CD4-positive, CD25-positive, alpha-beta regulatory T cell (primary cell): ENCODE measurements at regions not wholly inside any gene's neighbourhood (a gene's known extent, or its start where the extent isn't known, plus 50 kb on each side); places are given as distances from the start of the nearest gene placed in this dataset.
A peak's percentile ranks its signal among the peaks of the same experiment; 100 is the strongest.

Experiments
- ATAC-seq, 2 donors: fragments of 150-1000 bp; cut with Tn5 transposase; one replicate each; pipeline ENCODE4 v1.10.0; 2021; ENCODE audit warnings: low read depth in 2 of 2, moderate number of reproducible peaks in 2 of 2, moderate library complexity in 1 of 2
- DNase-seq, 3 donors: peaks; one replicate each; pipeline versions ENCODE4 v3.0.0 to v3.0.0-alpha.2; 2012 to 2022; ENCODE audit warnings: mixed read lengths in 1 of 3
- H3K27ac ChIP-seq: one replicate; pipeline ENCODE4 v1.7.0; 2013; ENCODE audit warnings: mild to moderate bottlenecking, low read length; ENCODE audit not compliant: insufficient read depth, poor library complexity, severe bottlenecking
- H3K27me3 ChIP-seq: one replicate; pipeline ENCODE4 v1.7.0; 2013; ENCODE audit warnings: low read length; ENCODE audit not compliant: control insufficient read depth, insufficient read depth
- H3K36me3 ChIP-seq: one replicate; pipeline ENCODE4 v1.7.0; 2013; ENCODE audit warnings: mild to moderate bottlenecking, low read length, moderate library complexity; ENCODE audit not compliant: control insufficient read depth, insufficient read depth
- H3K4me1 ChIP-seq: 2 replicates; pipeline ENCODE4 v1.7.0; 2013; ENCODE audit warnings: mild to moderate bottlenecking, low read length; ENCODE audit not compliant: insufficient read depth, control insufficient read depth, poor library complexity, severe bottlenecking
- H3K4me3 ChIP-seq: one replicate; pipeline ENCODE4 v1.7.0; 2013; ENCODE audit warnings: low read depth, mild to moderate bottlenecking, low read length, moderate library complexity
- H3K9me3 ChIP-seq, 2 experiments: 1 replicate in 1 of 2; 2 replicates in 1 of 2; pipeline ENCODE4 v1.7.0; 2013; ENCODE audit warnings: low read length in 2 of 2, mild to moderate bottlenecking in 1 of 2, moderate library complexity in 1 of 2; ENCODE audit not compliant: control insufficient read depth in 2 of 2
- H3K27ac Mint-ChIP-seq, 3 donors: one replicate each; pipeline ENCODE4 v1.8.0; 2020 to 2022; ENCODE audit warnings: mild to moderate bottlenecking in 3 of 3, mixed read lengths in 3 of 3, moderate library complexity in 2 of 3
- H3K27me3 Mint-ChIP-seq: one replicate; pipeline ENCODE4 v1.8.0; 2022; ENCODE audit warnings: mild to moderate bottlenecking, mixed read lengths
- H3K36me3 Mint-ChIP-seq: one replicate; pipeline ENCODE4 v1.8.0; 2020; ENCODE audit warnings: mixed read lengths
- H3K4me1 Mint-ChIP-seq, 4 donors: one replicate each; pipeline ENCODE4 v1.8.0; 2020 to 2022; ENCODE audit warnings: mixed read lengths in 4 of 4, mild to moderate bottlenecking in 1 of 4
- H3K4me3 Mint-ChIP-seq, 4 donors: one replicate each; pipeline ENCODE4 v1.8.0; 2020 to 2022; ENCODE audit warnings: mild to moderate bottlenecking in 4 of 4, mixed read lengths in 4 of 4, moderate library complexity in 3 of 4
- H3K9me3 Mint-ChIP-seq, 7 donors: one replicate each; pipeline ENCODE4 v1.8.0; 2020 to 2022; ENCODE audit warnings: mixed read lengths in 7 of 7, mild to moderate bottlenecking in 3 of 7, moderate library complexity in 2 of 7

DNA sequence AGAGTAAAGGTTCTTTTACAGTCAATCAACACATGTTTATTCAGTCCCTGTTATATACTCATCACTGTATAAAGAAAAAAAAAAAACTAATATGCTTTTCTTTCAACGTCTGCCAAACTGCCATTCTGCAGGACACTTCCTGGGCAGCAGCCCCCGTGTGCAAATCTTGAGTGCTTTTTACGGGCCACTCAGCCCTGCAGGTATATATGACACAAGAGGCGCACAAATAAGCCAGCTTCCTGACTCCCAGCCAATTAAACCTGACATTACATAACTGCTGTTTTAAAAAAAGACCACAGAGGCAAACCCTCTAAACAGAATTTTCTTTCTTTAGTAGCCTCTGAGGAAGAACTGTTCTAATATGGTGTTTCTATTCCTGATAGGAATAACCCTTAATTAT is 263.0 kb upstream of the NEBL start:
- no peaks in the 10 kb centered on the region for H3K4me1 ChIP-seq
- H3K27me3 Mint-ChIP-seq: no peaks in the 10 kb centered on the region
- no peak overlapping the region for H3K27ac ChIP-seq
- H3K4me1 Mint-ChIP-seq: no peaks in the 10 kb centered on the region
- no peak for DNase-seq
- peak overlapping the region in 1 of 3 donors; percentile 1 for H3K27ac Mint-ChIP-seq
- H3K36me3 Mint-ChIP-seq: no peaks in the 10 kb centered on the region
- H3K36me3 ChIP-seq: no peaks in the 10 kb centered on the region
- H3K4me3 Mint-ChIP-seq: no peak overlapping the region
- H3K27me3 ChIP-seq: peaks cover 2% of the 10 kb centered on the region
- no peak for ATAC-seq
- no peaks in the 10 kb centered on the region for H3K9me3 ChIP-seq
- no peak overlapping the region for H3K4me3 ChIP-seq
- peaks cover 0 to 5% (median 0%) of the 10 kb centered on the region in 7 donors for H3K9me3 Mint-ChIP-seq

DNA sequence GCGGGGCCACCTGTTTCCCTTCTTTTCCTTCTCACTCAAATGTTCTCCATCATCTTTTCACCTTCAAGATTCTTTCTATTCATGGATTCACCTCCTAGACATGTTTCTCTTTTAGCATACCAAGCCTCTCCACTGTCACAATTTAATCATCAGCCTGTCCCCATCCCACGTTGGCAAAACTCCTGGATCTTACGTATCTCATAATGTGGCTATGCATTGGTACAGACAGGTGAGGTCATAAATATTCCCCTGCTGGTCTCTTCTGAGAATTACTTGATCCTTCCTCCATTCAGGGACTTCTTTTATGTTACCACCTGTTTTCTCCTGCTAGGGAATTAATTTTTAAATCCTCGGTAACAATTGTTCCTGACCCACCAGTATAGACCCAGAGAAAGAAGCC is 262.6 kb upstream of the NEBL start:
- H3K36me3 ChIP-seq: no peaks in the 10 kb centered on the region
- Mint-ChIP-seq H3K9me3 (peaks cover 0 to 5% (median 0%) of the 10 kb centered on the region in 7 donors), H3K36me3 (no peaks in the 10 kb centered on the region), H3K27ac (peak overlapping the region in 1 of 3 donors; percentile 1), H3K4me1 (no peaks in the 10 kb centered on the region), H3K27me3 (no peaks in the 10 kb centered on the region), H3K4me3 (no peak overlapping the region)
- ATAC-seq: no peak
- H3K27me3 ChIP-seq: peaks cover 2% of the 10 kb centered on the region
- no peak for DNase-seq
- no peaks in the 10 kb centered on the region for H3K4me1 ChIP-seq
- no peaks in the 10 kb centered on the region for H3K9me3 ChIP-seq
- no peak overlapping the region for H3K4me3 ChIP-seq
- H3K27ac ChIP-seq: no peak overlapping the region

DNA sequence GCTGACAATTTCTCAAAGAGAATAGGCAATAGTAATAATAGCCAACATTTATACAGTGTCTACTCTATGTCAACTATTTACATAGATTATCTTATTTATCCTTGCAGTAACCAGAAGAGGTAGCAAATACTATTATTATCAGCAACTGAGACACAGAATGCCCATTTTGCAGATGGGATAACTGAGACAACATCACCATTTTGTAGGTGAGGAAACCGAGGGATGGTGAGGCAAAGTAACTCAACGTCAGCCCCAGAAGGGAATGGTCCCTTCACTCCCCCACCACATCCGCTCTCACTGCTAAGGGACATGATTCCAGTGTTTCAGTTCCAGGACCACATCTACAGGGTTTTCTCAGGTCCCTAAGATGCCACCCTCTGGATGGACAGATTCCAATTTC is 261.2 kb upstream of the NEBL start:
- no peak for DNase-seq

DNA sequence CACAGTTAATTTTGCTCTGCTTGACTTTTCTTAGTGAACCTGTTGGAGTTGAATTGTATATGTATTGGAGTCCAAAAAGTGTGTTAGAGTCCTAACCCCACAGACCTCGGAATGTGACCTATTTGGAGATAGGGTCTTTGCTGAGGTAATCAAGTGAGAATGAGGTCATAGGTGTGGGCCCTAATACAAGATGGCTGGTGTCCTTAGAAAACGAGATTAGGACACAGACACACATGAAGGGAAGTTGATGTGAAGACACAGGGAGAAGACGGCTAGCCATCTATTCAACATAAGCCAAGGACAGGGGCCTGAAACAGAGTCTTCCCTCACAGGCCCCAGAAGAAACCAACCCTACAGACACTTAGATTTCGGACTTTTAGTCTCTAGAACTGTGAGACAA is 260.6 kb upstream of the NEBL start:
- Histone ChIP-seq H3K4me1 (no peaks in the 10 kb centered on the region), H3K27me3 (peaks cover 2% of the 10 kb centered on the region), H3K4me3 (no peak overlapping the region), H3K9me3 (no peaks in the 10 kb centered on the region), H3K27ac (no peak overlapping the region), H3K36me3 (no peaks in the 10 kb centered on the region)
- Mint-ChIP-seq H3K27ac (no peak overlapping the region), H3K4me3 (no peak overlapping the region), H3K27me3 (no peaks in the 10 kb centered on the region), H3K9me3 (peaks cover 0 to 5% (median 0%) of the 10 kb centered on the region in 7 donors), H3K36me3 (no peaks in the 10 kb centered on the region), H3K4me1 (no peaks in the 10 kb centered on the region)
- no peak for DNase-seq
- ATAC-seq: no peak

More for the DNA sequence above, 261.2 kb upstream of the NEBL start:
- peaks cover 0 to 5% (median 0%) of the 10 kb centered on the region in 7 donors for H3K9me3 Mint-ChIP-seq
- no peak for ATAC-seq
- Histone ChIP-seq H3K36me3 (no peaks in the 10 kb centered on the region), H3K4me3 (no peak overlapping the region), H3K27me3 (peaks cover 2% of the 10 kb centered on the region), H3K4me1 (no peaks in the 10 kb centered on the region), H3K9me3 (no peaks in the 10 kb centered on the region), H3K27ac (no peak overlapping the region)
- no peaks in the 10 kb centered on the region for H3K4me1 Mint-ChIP-seq
- no peaks in the 10 kb centered on the region for H3K36me3 Mint-ChIP-seq
- H3K27me3 Mint-ChIP-seq: no peaks in the 10 kb centered on the region
- H3K4me3 Mint-ChIP-seq: no peak overlapping the region
- no peak overlapping the region for H3K27ac Mint-ChIP-seq

DNA sequence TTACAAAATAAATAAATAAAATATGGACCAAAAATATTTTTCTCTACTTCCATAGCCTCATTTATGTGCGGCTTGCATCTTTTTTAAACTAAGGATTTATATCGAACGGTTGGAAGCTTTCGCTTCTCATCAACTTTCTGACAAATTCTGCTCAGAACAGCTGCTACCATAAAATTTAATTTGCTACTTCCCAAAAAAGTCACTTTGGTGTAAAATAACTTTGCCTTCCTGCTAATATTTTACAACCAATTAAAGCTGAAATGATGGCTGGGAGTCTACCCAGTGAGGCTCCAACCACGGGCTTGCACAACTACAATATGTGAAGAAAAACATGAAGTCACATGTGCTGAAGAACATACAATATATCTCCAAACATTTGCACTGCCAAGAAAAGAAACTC is 253.1 kb upstream of the NEBL start:
- Histone ChIP-seq H3K27me3 (no peaks in the 10 kb centered on the region), H3K36me3 (no peaks in the 10 kb centered on the region), H3K9me3 (no peaks in the 10 kb centered on the region), H3K27ac (no peak overlapping the region), H3K4me3 (no peak overlapping the region), H3K4me1 (no peaks in the 10 kb centered on the region)
- Mint-ChIP-seq H3K27ac (no peak overlapping the region), H3K4me3 (no peak overlapping the region), H3K4me1 (peaks cover 0 to 2% (median 0%) of the 10 kb centered on the region in 4 donors), H3K9me3 (peaks cover 0 to 2% (median 0%) of the 10 kb centered on the region in 7 donors), H3K36me3 (no peaks in the 10 kb centered on the region), H3K27me3 (no peaks in the 10 kb centered on the region)
- ATAC-seq (no peak), DNase-seq (no peak)

DNA sequence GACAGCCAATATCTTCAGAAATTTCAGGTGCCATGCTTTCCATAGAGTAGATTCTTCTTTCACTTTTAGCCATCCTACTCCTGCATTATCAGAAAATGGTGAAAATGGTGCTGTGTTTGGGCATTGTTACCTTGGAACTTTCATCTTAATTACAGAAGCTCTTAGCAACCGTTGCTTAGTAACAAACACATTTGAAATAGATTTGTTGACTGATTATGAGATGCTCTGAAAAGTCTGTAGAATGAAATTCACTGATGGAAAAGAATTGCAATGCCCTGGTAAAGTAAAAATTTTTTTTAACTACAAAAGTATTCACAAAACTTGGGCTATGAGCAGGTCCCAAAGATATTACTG is 249.3 kb upstream of the NEBL start:
- H3K36me3 Mint-ChIP-seq: no peaks in the 10 kb centered on the region

DNA sequence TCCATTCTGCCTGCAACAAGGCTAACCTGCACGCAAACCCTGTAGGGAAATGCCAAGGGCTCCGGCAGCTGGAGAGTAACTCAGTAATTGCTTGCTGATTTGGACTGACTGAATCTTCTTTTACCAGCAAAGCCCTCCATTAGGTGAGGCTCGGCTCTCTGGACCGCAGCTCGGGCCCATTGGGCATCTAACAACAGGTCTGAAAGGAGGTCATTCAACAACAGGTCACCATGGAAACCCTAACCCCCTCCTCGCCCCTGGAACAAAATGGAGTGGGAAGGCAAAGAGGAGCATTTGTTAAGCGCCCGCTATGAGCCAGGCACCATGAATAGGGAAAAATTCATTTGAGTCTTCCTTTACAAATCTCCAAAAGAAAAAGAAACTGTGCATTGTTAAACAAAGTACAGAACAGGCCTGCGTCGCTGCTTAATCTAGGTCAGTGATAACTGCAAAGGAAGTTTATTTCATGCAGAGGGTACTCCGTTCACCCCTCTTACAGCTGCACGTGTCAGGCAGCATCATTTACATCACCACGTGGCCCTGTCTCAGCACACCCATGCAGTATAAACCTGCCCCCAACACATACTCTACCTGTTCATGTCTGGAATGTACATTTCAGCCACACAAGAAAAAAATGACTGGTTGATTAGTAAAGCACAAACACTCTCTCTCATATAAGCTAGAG is 248.8 kb upstream of the NEBL start:
- Mint-ChIP-seq H3K27me3 (no peaks in the 10 kb centered on the region), H3K36me3 (no peaks in the 10 kb centered on the region), H3K4me3 (no peak overlapping the region), H3K27ac (no peak overlapping the region), H3K4me1 (peaks cover 0 to 6% (median 0%) of the 10 kb centered on the region in 4 donors), H3K9me3 (peaks cover 0 to 2% (median 0%) of the 10 kb centered on the region in 7 donors)
- H3K4me1 ChIP-seq: no peaks in the 10 kb centered on the region
- H3K36me3 ChIP-seq: no peaks in the 10 kb centered on the region
- H3K27me3 ChIP-seq: no peaks in the 10 kb centered on the region
- no peaks in the 10 kb centered on the region for H3K9me3 ChIP-seq
- H3K27ac ChIP-seq: no peak overlapping the region
- no peak overlapping the region for H3K4me3 ChIP-seq
- no peak for ATAC-seq
- no peak for DNase-seq

More for the DNA sequence above, 249.3 kb upstream of the NEBL start:
- no peak overlapping the region for H3K4me3 Mint-ChIP-seq
- H3K4me1 Mint-ChIP-seq: peaks cover 0 to 6% (median 0%) of the 10 kb centered on the region in 4 donors
- ATAC-seq (no peak), DNase-seq (no peak)
- H3K4me3 ChIP-seq: no peak overlapping the region
- no peaks in the 10 kb centered on the region for H3K27me3 ChIP-seq
- no peak overlapping the region for H3K27ac Mint-ChIP-seq
- no peak overlapping the region for H3K27ac ChIP-seq
- no peaks in the 10 kb centered on the region for H3K36me3 ChIP-seq
- H3K9me3 Mint-ChIP-seq: peaks cover 0 to 2% (median 0%) of the 10 kb centered on the region in 7 donors
- no peaks in the 10 kb centered on the region for H3K4me1 ChIP-seq
- no peaks in the 10 kb centered on the region for H3K9me3 ChIP-seq
- no peaks in the 10 kb centered on the region for H3K27me3 Mint-ChIP-seq

DNA sequence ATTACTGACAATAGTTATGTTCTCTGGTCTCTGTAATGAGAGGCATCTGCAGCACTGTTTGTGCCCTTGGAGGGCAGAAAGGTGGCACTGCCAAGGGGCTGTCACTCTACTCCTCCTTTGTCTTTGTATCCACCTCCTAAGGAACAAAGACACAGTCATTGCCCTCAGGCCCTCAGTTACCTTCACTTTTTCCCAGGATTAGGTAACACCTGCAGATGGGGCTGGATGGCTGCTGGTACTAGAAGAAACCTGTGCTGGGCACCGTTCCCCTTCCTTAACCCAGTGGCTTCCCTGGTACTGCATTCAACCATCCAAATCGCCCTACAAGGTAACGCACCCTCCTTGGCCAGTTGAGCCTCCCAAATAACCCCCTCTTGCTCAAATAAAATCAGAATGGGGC is 246.9 kb upstream of the NEBL start:
- Histone ChIP-seq H3K27me3 (no peaks in the 10 kb centered on the region), H3K4me1 (no peaks in the 10 kb centered on the region), H3K4me3 (no peak overlapping the region), H3K36me3 (no peaks in the 10 kb centered on the region), H3K27ac (no peak overlapping the region), H3K9me3 (no peaks in the 10 kb centered on the region)
- H3K27ac Mint-ChIP-seq: no peak overlapping the region
- peaks cover 0 to 2% (median 0%) of the 10 kb centered on the region in 7 donors for H3K9me3 Mint-ChIP-seq
- no peaks in the 10 kb centered on the region for H3K27me3 Mint-ChIP-seq
- no peaks in the 10 kb centered on the region for H3K36me3 Mint-ChIP-seq
- DNase-seq (no peak), ATAC-seq (no peak)
- no peak overlapping the region for H3K4me3 Mint-ChIP-seq
- H3K4me1 Mint-ChIP-seq: peaks cover 0 to 6% (median 0%) of the 10 kb centered on the region in 4 donors
